PC-3 (cell line): ENCODE measurements at regions not wholly inside any gene's neighbourhood (a gene's known extent, or its start where the extent isn't known, plus 50 kb on each side); places are given as distances from the start of the nearest gene placed in this dataset.

Experiments
- ATAC-seq: fragments of 200-7000 bp; cut with Tn5 transposase; 2 replicates; pipeline ENCODE4 v1.9.1; 2020; ENCODE audit warnings: mild to moderate bottlenecking, moderate library complexity
- BruUV-seq: library from RNA; stranded (reverse); fragments of 400-500 nt; replicated peaks from 2 replicates; lab custom pipeline; 2021; lab: Mats Ljungman, UMichigan
- CTCF ChIA-PET: fragments of 300-600 bp; sonication (Branson Sonifier 250); formaldehyde crosslinking; loops from one replicate; lab custom pipeline; 2022; ENCODE audit warnings: antibody characterized with exemption; lab: Charles Lee
- POLR2A ChIA-PET: fragments of 300-600 bp; sonication (Branson Sonifier 250); formaldehyde crosslinking; loops from one replicate; lab custom pipeline; 2022; ENCODE audit warnings: antibody characterized with exemption; ENCODE audit not compliant: unreplicated experiment; lab: Charles Lee
- DNase-seq: peaks from one replicate; pipeline ENCODE4 v3.0.0-alpha.2; 2015
- H2AFZ ChIP-seq: fragments of 300-600 bp; sonication (generic); 2 replicates; pipeline ENCODE4 v1.6.0; 2016; ENCODE audit warnings: antibody characterized with exemption, low read length
- H3F3A ChIP-seq: fragments of 300-600 bp; sonication (generic); one replicate; pipeline ENCODE4 v1.6.0; 2017; ENCODE audit warnings: antibody characterized with exemption, low read length, control low read depth, mild to moderate bottlenecking; ENCODE audit not compliant: unreplicated experiment
- H3K27ac ChIP-seq: fragments of 300-600 bp; sonication (generic); 2 replicates; pipeline ENCODE4 v1.5.1; 2016; ENCODE audit warnings: mild to moderate bottlenecking, low read length
- H3K27me3 ChIP-seq: fragments of 300-600 bp; sonication (generic); 2 replicates; pipeline ENCODE4 v1.6.1; 2016; ENCODE audit warnings: low read length, mixed read lengths
- H3K36me3 ChIP-seq: fragments of 300-600 bp; sonication (generic); 2 replicates; pipeline ENCODE4 v1.6.1; 2016; ENCODE audit warnings: low read depth, mixed run types, low read length, mixed read lengths
- H3K4me1 ChIP-seq: fragments of 300-600 bp; sonication (generic); 2 replicates; pipeline ENCODE4 v1.5.1; 2016; ENCODE audit warnings: low read length; ENCODE audit not compliant: insufficient read depth
- H3K4me2 ChIP-seq: fragments of 300-600 bp; sonication (generic); 2 replicates; pipeline ENCODE4 v1.6.0; 2016; ENCODE audit warnings: low read length
- H3K4me3 ChIP-seq: fragments of 300-600 bp; sonication (generic); 2 replicates; pipeline ENCODE4 v1.5.1; 2016; ENCODE audit warnings: mild to moderate bottlenecking, low read length, mixed read lengths
- H3K79me2 ChIP-seq: fragments of 300-600 bp; sonication (generic); 2 replicates; pipeline ENCODE4 v1.6.1; 2017; ENCODE audit warnings: low read length, mixed read lengths
- H3K9ac ChIP-seq: fragments of 300-600 bp; sonication (generic); 2 replicates; pipeline ENCODE4 v1.6.0; 2016; ENCODE audit warnings: mild to moderate bottlenecking, low read length
- H3K9me2 ChIP-seq: fragments of 300-600 bp; sonication (generic); replicated peaks from 2 replicates; pipeline ENCODE4 v1.6.1; 2016; ENCODE audit warnings: mixed run types, low read length, mixed read lengths
- H3K9me3 ChIP-seq: fragments of 300-600 bp; sonication (generic); 2 replicates; pipeline ENCODE4 v1.6.1; 2016; ENCODE audit warnings: low read length, mixed read lengths
- H4K20me1 ChIP-seq: fragments of 300-600 bp; sonication (generic); 2 replicates; pipeline ENCODE4 v1.6.1; 2016; ENCODE audit warnings: low read length, mixed read lengths
- EZH2 ChIP-seq: fragments of 300-600 bp; sonication (generic); IDR thresholded peaks from one replicate; pipeline ENCODE4 v1.6.1; 2017; ENCODE audit warnings: antibody characterized with exemption, mild to moderate bottlenecking, low read length; ENCODE audit not compliant: unreplicated experiment
- EZH2phosphoT487 ChIP-seq: fragments of 300-600 bp; sonication (generic); IDR thresholded peaks from 2 replicates; pipeline ENCODE4 v1.6.1; 2018; ENCODE audit warnings: mild to moderate bottlenecking, antibody characterized with exemption, low read length, borderline replicate concordance
- intact Hi-C: fragments of 100-400 bp; cut with micrococcal nuclease; formaldehyde crosslinking; loops from 2 replicates; pipeline ENCODE4 v1.9.0; 2023
- TF ChIP-seq, protein P1 (sequence below): fragments of 300-600 bp; sonication (generic); conservative IDR thresholded peaks from 2 replicates; pipeline ENCODE4 v1.5.1; 2017; ENCODE audit warnings: antibody characterized with exemption, low read depth, mild to moderate bottlenecking, low read length

DNA sequence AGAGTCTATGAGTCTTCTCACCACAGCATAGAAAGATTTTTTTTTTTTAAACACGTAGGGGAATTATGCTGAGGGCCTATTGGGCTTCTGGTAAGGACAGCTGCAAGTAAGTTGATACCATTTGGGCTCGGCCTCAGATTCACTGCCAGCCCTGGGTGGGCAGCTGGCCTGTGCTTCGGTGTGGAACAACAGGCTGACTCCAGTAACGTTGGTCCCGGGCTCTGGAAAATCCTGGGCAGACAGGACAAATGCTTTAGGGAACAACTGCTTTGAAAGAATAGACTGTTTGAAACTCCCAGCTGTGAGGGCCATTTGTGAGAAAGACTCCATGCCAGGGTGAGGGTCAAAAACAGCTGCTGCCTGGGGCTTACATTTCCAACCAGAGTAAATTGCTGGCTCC is 366.5 kb downstream of the QKI start:
- Histone ChIP-seq H3K36me3 (no peaks in the 10 kb centered on the region), H3K4me3 (no peak overlapping the region), H3F3A (no peaks in the 10 kb centered on the region), H3K79me2 (no peaks in the 10 kb centered on the region), H3K27me3 (0 out of 2 replicates have a peak, but pooled peaks cover 7% of the 10 kb centered on the region), H3K27ac (no peak overlapping the region), H4K20me1 (no peaks in the 10 kb centered on the region), H3K9ac (no peak overlapping the region), H3K9me2 (no peaks in the 10 kb centered on the region), H3K4me1 (no peaks in the 10 kb centered on the region), H3K4me2 (no peak overlapping the region), H2AFZ (no peak overlapping the region), H3K9me3 (no peaks in the 10 kb centered on the region)
- no peak for DNase-seq
- BruUV-seq, result no TSS peak
- CTCF ChIA-PET, result no interaction called here
- no peak for ATAC-seq
- POLR2A ChIA-PET, result no interaction called here
- intact Hi-C loops, result no loop called here
- TF ChIP-seq, protein P1, sequence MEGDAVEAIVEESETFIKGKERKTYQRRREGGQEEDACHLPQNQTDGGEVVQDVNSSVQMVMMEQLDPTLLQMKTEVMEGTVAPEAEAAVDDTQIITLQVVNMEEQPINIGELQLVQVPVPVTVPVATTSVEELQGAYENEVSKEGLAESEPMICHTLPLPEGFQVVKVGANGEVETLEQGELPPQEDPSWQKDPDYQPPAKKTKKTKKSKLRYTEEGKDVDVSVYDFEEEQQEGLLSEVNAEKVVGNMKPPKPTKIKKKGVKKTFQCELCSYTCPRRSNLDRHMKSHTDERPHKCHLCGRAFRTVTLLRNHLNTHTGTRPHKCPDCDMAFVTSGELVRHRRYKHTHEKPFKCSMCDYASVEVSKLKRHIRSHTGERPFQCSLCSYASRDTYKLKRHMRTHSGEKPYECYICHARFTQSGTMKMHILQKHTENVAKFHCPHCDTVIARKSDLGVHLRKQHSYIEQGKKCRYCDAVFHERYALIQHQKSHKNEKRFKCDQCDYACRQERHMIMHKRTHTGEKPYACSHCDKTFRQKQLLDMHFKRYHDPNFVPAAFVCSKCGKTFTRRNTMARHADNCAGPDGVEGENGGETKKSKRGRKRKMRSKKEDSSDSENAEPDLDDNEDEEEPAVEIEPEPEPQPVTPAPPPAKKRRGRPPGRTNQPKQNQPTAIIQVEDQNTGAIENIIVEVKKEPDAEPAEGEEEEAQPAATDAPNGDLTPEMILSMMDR, result no peak
- TF ChIP-seq EZH2, result no peak
- no peak for TF ChIP-seq EZH2phosphoT487

DNA sequence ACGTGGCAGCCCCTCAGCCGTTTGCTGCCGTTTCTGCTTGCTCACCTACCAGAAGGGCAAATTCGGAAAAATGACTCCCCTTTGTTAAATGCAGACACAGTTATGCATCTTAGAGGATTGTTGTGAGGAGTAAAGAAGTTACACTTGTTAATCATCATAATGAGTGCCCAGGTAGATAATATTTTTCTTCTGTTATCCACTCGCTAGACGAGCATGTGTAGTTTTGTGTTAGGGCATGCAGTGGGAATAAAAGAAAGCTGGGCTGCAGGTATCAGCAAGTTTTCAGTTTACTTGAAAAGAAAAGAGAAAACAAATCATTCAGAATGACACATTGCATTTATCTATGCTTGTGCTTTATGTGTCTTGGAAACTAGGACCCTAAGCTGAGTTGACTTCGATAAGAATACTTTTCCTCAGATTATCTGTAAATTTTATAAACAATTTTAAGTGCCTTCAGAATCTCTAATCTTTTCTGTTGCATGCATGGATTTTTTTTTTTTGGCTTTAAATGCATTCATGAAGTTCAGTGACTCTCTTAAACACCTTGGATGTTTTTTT is 365.3 kb downstream of the QKI start:
- Histone ChIP-seq H3K9me2 (no peaks in the 10 kb centered on the region), H4K20me1 (no peaks in the 10 kb centered on the region), H3K4me2 (no peak overlapping the region), H3K79me2 (no peaks in the 10 kb centered on the region), H3K9me3 (no peaks in the 10 kb centered on the region), H3K27ac (no peak overlapping the region), H3K4me1 (no peaks in the 10 kb centered on the region), H3K9ac (no peak overlapping the region), H3K4me3 (no peak overlapping the region), H2AFZ (no peak overlapping the region), H3F3A (no peaks in the 10 kb centered on the region), H3K27me3 (0 out of 2 replicates have a peak, but pooled peaks cover 7% of the 10 kb centered on the region), H3K36me3 (no peaks in the 10 kb centered on the region)
- ChIA-PET CTCF (no interaction called here), POLR2A (no interaction called here)
- TF ChIP-seq EZH2phosphoT487, result no peak
- TF ChIP-seq, protein P1, result no peak
- no peak for TF ChIP-seq EZH2
- DNase-seq (no peak), ATAC-seq (no peak)
- BruUV-seq, result no TSS peak
- intact Hi-C loops, result no loop called here

DNA sequence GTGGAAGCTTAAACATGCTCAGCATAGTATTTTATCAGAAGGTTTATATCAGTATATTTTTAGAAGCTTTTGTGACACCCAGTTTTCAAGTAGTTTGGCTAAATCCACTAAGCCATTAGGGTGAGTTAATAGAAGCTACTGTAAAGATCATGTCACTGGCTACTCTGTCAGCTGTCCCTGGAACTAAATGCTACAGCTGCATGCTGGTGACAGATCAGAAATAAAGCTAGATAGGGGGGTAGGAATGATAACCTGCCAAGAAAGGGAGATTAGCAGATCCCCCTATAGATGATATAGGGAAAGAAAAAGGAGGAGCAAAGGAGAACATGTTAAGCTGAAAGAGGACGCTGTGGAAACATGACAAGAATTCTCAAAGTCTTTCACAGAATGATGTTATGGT is 363.2 kb downstream of the QKI start:
- Histone ChIP-seq H3K9me2 (no peaks in the 10 kb centered on the region), H3K27me3 (0 out of 2 replicates have a peak, but pooled peaks cover 7% of the 10 kb centered on the region), H3K79me2 (no peaks in the 10 kb centered on the region), H3K9me3 (no peaks in the 10 kb centered on the region), H4K20me1 (no peaks in the 10 kb centered on the region), H3K4me2 (no peak overlapping the region), H2AFZ (no peak overlapping the region), H3K27ac (no peak overlapping the region), H3K4me1 (no peaks in the 10 kb centered on the region), H3F3A (no peaks in the 10 kb centered on the region), H3K36me3 (no peaks in the 10 kb centered on the region), H3K9ac (no peak overlapping the region), H3K4me3 (no peak overlapping the region)
- TF ChIP-seq, protein P1, result no peak
- TF ChIP-seq EZH2, result no peak
- TF ChIP-seq EZH2phosphoT487, result no peak
- ChIA-PET POLR2A (no interaction called here), CTCF (no interaction called here)
- no TSS peak for BruUV-seq
- intact Hi-C loops, result no loop called here
- ATAC-seq (no peak), DNase-seq (no peak)
